ENCODE measurements at regions not wholly inside any gene's neighbourhood (a gene's known extent, or its start where the extent isn't known, plus 50 kb on each side); places are given as distances from the start of the nearest gene placed in this dataset.

DNA sequence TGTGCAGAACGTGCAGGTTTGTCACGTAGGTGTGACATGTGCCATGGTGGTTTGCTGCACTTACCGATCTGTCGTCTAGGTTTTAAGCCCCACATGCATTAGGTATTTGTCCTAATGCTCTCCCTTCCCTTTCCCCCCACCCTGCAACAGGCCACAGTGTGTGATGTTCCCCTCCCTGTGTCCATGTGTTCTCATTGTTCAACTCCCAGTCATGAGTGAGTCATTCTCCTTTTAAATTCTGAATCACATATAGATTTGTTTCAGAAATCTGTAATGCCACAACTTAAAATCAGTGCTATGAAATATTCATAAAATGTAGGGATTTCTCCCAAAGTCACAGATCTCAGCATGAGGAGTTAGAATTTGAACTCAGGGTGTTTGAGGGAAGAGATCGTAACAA lies 552.5 kb upstream of the MBL2 start:
- H4K20me1 ChIP-seq (ENCODE audit: control insufficient read depth, insufficient read depth, insufficient read length) = no peaks in the 10 kb centered on the region
- H2AK5ac ChIP-seq (ENCODE audit: insufficient read length, low read length) = no peak overlapping the region
- no peak overlapping the region for H2BK5ac ChIP-seq (ENCODE audit: insufficient read length, low read length)
- no peak overlapping the region for H3K4ac ChIP-seq (ENCODE audit: low read depth, low read length)
- TF ChIP-seq, protein P1, sequence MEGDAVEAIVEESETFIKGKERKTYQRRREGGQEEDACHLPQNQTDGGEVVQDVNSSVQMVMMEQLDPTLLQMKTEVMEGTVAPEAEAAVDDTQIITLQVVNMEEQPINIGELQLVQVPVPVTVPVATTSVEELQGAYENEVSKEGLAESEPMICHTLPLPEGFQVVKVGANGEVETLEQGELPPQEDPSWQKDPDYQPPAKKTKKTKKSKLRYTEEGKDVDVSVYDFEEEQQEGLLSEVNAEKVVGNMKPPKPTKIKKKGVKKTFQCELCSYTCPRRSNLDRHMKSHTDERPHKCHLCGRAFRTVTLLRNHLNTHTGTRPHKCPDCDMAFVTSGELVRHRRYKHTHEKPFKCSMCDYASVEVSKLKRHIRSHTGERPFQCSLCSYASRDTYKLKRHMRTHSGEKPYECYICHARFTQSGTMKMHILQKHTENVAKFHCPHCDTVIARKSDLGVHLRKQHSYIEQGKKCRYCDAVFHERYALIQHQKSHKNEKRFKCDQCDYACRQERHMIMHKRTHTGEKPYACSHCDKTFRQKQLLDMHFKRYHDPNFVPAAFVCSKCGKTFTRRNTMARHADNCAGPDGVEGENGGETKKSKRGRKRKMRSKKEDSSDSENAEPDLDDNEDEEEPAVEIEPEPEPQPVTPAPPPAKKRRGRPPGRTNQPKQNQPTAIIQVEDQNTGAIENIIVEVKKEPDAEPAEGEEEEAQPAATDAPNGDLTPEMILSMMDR (conservative IDR thresholded peaks at IDR 0.05) = no peak
- no peak overlapping the region for H2BK20ac ChIP-seq (ENCODE audit: low read depth, low read length, poor library complexity, severe bottlenecking)
- Mint-ChIP-seq H3K27me3 (ENCODE audit: low read depth) (no peaks in the 10 kb centered on the region), H3K27ac (no peak overlapping the region), H3K36me3 (ENCODE audit: insufficient read depth in 1 of 3, low read depth in 3 of 3) (peaks cover 0 to 3% (median under 1%) of the 10 kb centered on the region in 3 experiments; a peak in 4 of 7 replicates), H3K4me1 (peaks cover 0 to 6% of the 10 kb centered on the region in 2 experiments; a peak in 2 of 4 replicates), H3K4me3 (no peak overlapping the region), H3K9me3 (no peaks in the 10 kb centered on the region)
- no peak overlapping the region for H3K27ac ChIP-seq (ENCODE audit: insufficient read length, low read depth, low read length)
- H4K8ac ChIP-seq (replicated peaks; ENCODE audit: insufficient read length, low read depth, low read length) = no peak overlapping the region
- H2BK15ac ChIP-seq (ENCODE audit: low read depth, low read length) = no peak overlapping the region
- WGBS (ENCODE audit: extremely low coverage, insufficient read length, low lambda C conversion rate) = no CpG with 5 or more reads among the region's 5 CpGs
- H3T11ph ChIP-seq (ENCODE audit: low read length) = no peak overlapping the region
- H3K4me2 ChIP-seq (ENCODE audit: insufficient read depth, insufficient read length, low read length) = no peak overlapping the region
- no peak overlapping the region for H3K14ac ChIP-seq (ENCODE audit: insufficient read depth, low read length)
- H3K27me3 ChIP-seq (ENCODE audit: insufficient read depth, low read length) = no peaks in the 10 kb centered on the region
- no peaks in the 10 kb centered on the region for H3K79me2 ChIP-seq (ENCODE audit: insufficient read depth, low read length)
- H2AFZ ChIP-seq (ENCODE audit: low read length) = no peak overlapping the region
- H3K23me2 ChIP-seq (ENCODE audit: insufficient read length, low read depth, low read length, poor library complexity, severe bottlenecking) = no peaks in the 10 kb centered on the region
- H3K56ac ChIP-seq (ENCODE audit: insufficient read length, low read depth, low read length) = no peak overlapping the region
- no peak overlapping the region for H4K91ac ChIP-seq (ENCODE audit: insufficient read length, low read depth, low read length)
- H3K9ac ChIP-seq (ENCODE audit: extremely low read depth, insufficient read length, low read length) = no peak overlapping the region
- H3K9me3 ChIP-seq (ENCODE audit: control insufficient read depth, low read depth, low read length) = no peaks in the 10 kb centered on the region
- H3K79me1 ChIP-seq (ENCODE audit: insufficient read depth, low read depth, low read length, poor library complexity, severe bottlenecking) = no peaks in the 10 kb centered on the region
- H3K18ac ChIP-seq (ENCODE audit: insufficient read length, low read depth, low read length) = no peak overlapping the region
- H3K23ac ChIP-seq (ENCODE audit: insufficient read length, low read depth, low read length) = no peak overlapping the region
- no peak for DNase-seq
- no peak overlapping the region for H2BK120ac ChIP-seq (ENCODE audit: low read depth, low read length, poor library complexity, severe bottlenecking)
- H4K5ac ChIP-seq (ENCODE audit: insufficient read length, low read depth, low read length) = no peak overlapping the region
- H2BK12ac ChIP-seq (ENCODE audit: insufficient read length, low read depth, low read length) = no peak overlapping the region
- H3K4me1 ChIP-seq (ENCODE audit: insufficient read depth, low read length) = no peaks in the 10 kb centered on the region
